GM19463 (cell line): ENCODE measurements at regions not wholly inside any gene's neighbourhood (a gene's known extent, or its start where the extent isn't known, plus 50 kb on each side); places are given as distances from the start of the nearest gene placed in this dataset.
"Not testable (repeated sequence)": the region's sequence is repeated elsewhere in the genome, so short reads cannot be mapped to it uniquely, and the experiment has no call there.

Experiments
- ATAC-seq: cut with Tn5 transposase; IDR thresholded peaks from one replicate; pipeline ENCODE4 v1.9.1; 2021; ENCODE audit warnings: mild to moderate bottlenecking, moderate library complexity; ENCODE audit not compliant: unreplicated experiment

DNA sequence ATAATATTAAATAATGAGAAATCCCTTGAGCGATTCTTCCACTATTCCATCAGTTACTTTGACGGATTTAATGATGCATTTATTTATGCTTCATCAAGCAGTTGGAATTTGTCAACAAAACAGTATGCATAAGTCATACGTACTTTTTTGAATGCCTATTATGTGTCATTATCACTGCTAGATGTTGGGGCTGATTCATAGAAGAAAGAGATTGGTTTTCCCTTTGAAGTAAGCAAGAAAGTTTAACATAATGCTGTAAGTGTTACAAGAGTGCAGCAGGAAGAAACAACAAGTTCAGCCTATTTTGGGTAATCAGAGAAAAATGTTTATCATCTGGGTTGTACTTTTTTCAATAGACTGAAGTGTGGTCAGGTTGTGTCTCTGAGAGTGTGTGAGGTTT, 121.2 kb upstream of the RANBP3L start:
- no peak for ATAC-seq

GRCh38 chr5:36423578-36424307, 122.0 kb upstream of the RANBP3L start:
- ATAC-seq: no peak

GRCh38 chr5:36426070-36426469, 124.4 kb upstream of the RANBP3L start:
- ATAC-seq: not testable (repeated sequence)

DNA sequence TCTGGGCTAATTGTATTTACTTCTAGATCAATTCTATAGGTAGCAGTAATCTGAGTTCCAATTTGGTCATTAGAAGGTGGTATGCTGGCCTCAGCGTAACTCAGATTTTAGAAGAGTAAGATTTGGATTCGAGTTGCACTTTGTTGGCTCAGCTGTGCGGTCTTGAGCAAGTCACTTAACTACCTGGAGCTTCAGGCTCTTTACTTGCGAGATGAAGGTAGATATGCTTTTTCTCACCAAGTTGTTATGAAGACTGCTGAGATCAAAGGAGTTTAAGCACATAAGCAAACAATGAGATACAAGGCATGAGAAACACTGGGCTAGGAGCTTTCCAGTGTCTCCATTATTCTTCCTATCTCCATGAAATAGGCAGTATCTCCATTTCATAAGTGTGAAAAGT, 133.8 kb upstream of the RANBP3L start:
- no peak for ATAC-seq

DNA sequence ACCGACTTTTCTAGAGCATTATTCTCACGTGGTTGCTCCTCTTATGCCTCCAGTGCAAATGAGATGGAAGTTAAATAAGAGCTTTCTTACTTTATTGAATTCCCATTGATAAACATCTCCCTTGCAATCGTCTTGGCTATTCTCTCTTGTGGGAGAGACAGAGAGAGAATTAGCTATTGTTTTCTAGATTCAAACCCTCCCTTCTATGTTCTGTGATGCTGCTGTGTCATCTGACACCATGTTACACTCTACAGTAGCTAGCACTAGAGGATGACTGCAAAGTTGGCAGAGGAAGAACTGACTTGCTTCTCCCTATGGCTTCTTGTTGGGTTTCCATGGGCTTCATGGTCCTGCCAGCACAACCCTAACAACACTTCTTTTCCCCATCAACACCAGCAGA, 134.6 kb upstream of the RANBP3L start:
- ATAC-seq: no peak

GRCh38 chr5:36438765-36439561, 137.3 kb upstream of the RANBP3L start:
- no peak for ATAC-seq

DNA sequence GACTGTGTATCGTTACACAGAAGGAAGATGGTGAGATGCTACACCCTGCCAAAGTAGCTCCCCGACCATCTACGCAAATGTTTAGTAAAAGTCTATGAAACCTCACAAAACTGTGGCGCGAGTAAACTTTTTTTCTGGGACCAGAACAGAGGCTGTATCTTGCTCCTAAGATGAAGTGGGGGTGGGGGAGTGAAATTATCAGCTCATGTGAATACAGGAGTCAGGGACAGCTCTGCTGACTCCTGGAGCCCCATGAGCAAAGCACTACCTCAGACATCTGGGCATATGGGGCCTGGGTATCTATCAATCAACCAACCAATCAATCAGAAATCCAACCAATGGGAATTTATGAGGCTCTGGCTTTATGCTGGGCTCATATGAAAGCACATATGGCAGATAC, 138.6 kb upstream of the RANBP3L start:
- ATAC-seq: no peak

DNA sequence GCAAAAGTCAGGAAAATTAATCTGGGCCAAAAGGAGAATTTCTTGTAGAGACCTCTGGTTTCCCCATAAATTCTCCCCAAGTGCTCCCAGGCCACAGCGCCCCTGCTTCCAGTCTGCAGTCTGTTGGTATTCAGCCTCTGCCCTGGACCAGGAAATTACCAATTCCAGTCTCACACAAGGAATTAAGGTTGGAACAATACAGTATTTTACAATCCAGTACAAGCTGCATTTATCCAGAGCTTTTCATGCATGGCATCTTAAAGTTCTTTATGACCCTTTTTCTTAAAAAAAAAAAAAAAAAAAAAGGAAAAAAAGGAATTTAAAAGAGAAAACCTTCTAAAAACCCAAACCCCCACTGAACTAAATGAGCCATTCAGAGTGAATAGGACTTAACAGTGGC, 139.6 kb upstream of the RANBP3L start:
- no peak for ATAC-seq

DNA sequence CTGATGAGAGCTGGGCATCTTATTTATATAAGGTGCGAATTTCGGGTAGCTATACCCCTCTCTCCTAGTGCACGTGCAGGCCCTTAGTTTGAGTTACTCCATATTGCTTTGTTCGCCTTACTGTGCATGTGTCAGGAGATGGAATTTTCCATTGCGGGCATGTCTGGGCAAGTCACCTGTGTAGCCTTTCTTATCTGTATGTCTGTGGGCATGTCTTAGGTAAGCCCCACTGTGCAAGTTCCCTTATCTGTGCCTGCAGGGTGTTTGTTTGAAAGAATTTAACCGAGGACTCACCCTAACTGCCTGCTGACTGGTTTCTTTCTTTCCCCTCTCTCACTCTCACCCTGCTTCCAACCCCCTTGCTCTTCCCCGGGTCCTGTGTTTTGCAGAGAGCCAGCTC, 140.7 kb upstream of the RANBP3L start:
- no peak for ATAC-seq

DNA sequence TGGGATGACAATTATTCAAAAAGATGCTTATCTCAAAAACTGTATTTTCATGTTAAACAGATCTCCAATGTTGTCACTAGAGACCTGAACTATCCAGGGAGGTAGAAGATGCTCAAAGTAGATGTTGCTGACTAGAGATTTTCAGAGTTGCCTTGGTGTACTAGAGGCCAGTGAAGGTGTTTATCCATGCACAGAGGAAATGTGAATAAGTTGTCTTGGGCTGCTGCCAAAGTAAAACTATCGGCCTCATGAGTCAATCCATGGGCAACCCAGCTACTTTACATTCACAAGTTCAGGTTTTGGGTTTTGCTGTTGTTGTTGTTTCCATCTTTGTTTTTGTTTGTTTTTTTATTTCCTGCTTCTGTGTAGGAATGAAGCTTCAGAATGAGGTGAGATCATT, 141.1 kb upstream of the RANBP3L start:
- no peak for ATAC-seq

DNA sequence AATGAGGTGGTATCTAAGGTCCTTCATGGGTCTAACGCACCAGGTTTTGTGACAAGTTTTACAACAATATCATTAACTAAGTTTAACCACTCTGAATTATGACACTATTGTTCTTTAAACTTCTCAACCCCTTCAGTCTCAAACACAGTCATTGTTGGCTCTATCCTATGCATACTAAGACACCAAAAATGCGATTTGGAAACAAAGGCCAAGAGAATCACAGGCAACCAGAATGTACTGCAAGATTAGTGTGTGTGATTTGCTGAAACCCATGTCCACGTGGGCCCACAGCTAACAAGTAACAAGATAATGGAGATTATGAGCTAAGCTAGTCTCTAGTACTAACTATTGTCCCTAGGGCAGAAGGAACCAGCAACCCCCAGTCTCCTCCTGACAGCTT, 142.2 kb upstream of the RANBP3L start:
- no peak for ATAC-seq

DNA sequence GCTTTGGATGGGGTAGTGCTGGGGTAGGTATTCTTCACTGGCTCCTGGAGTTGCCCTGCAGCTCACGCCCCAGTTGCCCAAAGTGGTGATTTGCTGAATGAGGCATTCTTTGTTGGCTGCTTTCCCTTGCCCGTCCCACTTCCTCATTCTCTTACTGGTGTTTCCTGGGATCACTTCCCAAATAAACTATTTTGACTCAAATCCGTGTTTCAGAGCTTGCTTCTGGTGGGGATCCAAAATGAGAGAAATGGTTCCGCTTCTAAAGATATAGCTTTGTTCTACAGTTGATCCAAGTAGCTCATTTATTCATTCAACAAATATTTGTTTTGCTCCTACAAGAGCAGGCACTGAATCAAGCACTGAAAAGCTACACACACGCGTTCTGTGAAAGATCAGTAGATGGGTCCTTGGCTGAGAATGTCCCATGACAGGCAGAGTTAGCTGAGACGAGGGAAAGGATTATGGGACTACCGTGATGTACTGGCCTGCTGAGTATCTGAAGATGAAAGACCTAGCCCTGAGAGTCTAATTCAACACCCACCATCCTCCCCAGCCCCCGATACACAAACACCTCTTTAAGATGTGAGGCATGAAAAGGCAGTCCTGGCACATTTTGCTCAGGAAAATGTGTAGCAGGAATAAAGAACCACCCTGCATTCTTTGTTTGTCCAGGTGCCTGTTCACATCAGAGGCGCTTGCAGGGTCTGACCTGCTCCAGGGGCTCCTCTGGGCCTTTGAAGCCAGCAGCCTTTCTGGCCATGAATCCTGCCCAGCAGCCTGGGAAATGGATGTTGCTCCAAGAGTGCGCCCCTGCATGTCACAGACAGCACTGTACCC, 143.1 kb upstream of the RANBP3L start:
- ATAC-seq: no peak

DNA sequence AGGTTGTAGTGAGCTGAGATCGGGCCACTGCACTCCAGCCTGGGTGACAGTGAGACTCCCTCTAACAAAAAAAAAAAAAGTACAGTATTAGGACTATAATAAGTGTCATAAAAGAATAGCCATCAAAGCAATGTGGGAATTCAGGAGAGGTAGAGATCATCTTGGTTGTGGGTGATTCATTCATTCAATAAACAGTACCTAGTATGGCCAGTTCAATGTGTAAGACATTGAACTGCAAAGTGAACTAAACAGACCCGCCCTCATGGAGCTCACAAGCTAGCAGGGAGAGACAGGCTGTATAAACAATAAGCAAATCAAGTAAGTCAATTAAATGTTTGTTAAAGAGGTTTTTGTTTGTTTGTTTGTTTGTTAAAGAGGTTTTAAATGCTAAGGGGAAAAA, 146.1 kb upstream of the RANBP3L start:
- no peak for ATAC-seq

DNA sequence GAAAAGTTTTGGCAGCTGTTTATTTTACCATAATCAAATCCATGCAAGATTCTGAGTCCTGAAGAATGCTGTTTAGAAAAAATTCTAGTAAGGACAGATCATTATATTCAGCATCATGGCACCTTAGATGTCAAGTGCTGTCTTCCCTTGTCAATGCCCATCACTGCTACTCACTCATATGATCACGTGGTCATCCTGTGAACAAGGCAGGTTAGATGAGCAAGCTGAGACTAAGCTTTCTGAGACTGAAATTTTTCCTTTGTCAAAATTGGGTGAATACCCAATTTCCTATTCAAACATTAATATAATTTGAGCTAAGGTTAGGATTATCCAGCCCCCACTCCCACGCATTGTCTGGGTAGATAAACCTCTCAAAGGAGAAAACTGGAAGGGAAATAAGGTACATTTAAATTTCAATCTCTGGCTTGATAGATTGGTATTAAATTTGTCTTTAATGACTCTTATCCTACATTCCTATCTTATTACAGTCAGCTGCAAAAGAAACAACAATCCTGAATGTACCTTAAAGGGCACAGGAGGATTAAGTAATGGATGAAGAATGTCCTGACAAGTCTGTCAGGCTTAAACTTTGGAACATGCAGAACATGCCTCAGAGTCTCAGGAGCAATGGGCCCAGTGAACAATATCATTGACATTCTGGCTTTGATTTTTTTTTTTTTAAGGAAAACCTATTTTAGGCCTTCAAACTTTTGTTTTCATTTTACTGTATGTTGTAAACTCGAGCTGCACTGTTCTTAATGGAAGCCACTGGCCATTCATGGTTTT, 148.7 kb upstream of the RANBP3L start:
- no peak for ATAC-seq

DNA sequence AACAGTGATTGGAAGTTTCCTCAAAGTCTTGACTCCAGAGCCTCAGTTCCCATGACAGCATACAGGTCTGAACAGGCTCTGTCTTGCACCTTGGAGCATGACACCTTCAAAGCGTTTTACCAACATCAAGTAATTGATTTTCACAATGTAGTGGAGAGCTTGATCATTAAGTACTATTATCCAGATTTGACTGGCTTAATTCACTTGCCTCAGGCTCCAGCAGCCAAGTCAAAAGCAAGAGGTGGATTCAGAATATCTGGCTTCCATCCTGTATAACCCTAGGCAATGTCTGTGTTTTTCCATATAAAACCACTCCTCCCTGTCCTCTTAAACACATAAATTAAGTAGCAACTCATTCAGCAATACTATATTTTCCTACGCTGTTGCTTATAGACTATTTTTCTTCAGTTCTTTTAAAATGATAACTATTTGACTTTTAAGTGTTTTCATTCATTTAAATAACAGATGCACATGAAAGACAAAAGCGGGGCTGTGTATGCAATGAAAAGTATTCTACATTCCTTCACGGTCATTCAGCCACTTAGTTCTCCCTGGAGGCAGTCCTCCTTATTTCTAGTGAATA, 150.8 kb upstream of the RANBP3L start:
- ATAC-seq: no peak

- ATAC-seq: no peak
Measured at GRCh38 chr5:36457511-36458270, 148.7 kb upstream of the SLC1A3 start.

- no peak for ATAC-seq
Measured at GRCh38 chr5:36458746-36459145, 147.7 kb upstream of the SLC1A3 start.

DNA sequence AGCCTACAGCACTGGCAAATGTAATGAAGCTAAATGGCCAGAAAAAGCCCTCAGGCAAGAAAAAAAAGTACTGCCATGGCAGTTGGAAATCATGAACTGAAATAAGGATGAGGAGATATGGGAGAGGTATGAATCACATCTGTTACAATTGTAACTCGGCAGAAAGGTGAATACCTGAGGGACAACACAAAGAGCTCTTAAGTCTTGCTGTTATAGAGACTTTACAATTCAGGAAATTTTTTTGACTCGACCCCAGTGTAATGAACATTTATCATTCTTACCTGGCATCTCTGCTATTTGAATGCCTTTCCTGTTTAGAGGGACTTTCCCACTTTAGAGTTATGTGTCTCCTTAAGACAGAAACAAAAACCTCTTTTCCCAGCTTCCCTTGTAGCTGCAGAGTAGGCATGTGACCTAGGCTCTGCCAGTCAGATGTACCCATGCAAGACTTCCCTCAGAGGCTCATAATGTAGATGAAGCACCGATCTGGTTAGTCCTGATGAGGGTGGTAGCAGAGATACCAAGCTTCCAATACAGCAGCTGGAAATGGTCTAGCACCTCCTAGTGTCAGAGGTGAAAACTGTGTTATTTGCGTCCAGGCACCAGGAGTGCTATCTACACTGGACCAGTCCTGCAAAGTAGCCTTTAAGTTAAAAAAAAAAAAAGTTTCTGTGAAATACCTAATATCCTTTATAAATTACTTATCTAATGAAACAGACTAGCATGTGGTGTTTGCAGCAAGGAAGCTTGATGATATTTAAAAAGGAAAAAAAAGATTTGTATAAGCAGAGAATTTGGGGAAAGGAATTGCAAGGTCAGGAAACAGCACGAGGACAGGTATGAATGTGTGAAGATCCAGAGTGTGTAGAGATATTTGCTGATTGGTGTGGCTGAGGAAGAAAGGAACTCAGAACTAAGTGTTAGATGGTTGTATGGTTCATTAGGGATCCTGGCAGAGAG, 146.9 kb upstream of the SLC1A3 start:
- no peak for ATAC-seq
